GM19397 (cell line): ENCODE measurements at regions not wholly inside any gene's neighbourhood (a gene's known extent, or its start where the extent isn't known, plus 50 kb on each side); places are given as distances from the start of the nearest gene placed in this dataset.
"Not testable (repeated sequence)": the region's sequence is repeated elsewhere in the genome, so short reads cannot be mapped to it uniquely, and the experiment has no call there.

Experiments
- ATAC-seq: cut with Tn5 transposase; IDR thresholded peaks from one replicate; pipeline ENCODE4 v1.9.1; 2021; ENCODE audit warnings: mild to moderate bottlenecking, moderate library complexity; ENCODE audit not compliant: unreplicated experiment

DNA sequence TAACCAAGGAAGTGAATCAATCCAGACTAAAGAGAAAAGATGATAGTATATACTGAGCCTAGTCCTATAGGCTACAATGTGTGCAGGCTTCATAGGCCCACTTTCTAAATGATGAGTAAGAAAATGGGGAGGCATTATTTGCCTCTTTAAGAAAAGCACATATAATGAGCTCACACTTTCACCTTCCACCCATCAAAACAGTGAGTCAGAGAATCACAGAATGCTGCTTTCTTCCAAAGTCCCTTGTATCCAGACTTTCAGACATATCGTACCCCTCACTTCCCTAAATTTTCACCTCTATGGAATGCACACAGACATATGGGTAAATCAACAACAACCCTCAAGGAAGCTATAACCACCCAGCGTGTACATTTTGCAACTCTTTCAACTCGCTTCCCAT is 286.4 kb upstream of the PRKD1 start:
- ATAC-seq = no peak

DNA sequence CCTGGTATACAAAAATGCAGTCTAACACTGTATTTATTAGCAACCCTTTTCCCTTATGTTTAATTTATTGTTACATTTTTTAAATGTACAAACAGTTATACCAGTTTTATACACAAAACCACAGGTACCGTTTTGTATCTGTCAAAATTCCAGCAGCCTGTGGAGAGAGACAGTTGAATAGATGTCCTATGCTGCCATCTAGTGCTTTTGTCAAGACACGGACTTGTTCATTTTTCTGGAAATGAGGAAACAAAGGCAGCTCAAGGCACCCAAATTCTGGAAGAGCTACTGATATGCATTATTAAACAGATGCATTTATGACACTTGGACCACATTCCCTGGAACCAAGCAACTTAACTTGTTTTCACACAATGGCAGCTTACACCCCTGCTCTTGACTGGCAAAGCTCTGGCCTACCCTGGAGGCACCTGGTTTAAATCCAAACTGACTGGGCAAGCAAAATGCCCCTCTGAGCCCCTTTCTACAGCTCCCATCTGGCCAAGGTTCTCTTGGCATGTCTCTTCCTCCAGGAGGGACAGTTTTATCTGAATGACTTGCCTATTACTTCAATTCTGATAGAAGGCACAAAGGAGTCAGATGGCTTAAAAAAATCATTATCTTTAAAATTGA is 286.9 kb upstream of the PRKD1 start:
- no peak for ATAC-seq

DNA sequence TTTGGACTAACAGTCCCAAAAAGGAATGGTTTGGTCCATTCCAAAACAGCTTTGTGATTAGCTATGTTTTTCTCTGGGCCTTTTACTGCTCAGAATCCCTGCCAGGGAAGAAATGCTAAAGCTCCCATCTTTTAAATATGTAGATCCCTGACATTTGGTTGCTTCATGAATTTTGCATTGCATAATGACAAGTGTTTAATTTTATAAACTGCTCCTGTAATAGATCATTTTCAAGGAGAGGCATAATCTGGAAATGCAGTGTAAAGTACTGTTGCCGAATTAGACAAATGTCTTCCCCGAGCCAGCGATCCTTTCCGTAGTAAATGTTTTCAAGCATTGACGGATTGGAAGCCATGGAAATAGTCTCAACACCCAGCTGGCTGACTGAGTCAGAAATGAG is 291.3 kb upstream of the PRKD1 start:
- no peak for ATAC-seq

DNA sequence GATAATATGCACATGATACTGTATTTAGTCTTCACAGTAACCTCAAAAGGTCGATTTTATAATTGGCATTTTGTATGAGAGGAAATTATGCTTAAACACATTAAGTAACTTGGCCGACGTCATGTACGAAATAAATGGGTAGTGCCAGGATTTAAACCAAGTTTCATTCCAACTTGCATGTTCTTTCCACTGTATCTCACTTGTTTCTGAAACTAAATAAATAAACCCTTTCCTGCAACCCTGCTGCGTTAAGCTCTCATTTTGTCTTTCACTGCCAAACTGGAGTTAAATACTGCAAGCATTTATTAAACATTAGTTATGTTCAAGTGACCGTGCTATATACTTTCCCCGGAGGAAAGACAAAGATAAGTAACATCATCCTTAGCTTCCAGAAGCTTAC is 293.9 kb upstream of the PRKD1 start:
- no peak for ATAC-seq

DNA sequence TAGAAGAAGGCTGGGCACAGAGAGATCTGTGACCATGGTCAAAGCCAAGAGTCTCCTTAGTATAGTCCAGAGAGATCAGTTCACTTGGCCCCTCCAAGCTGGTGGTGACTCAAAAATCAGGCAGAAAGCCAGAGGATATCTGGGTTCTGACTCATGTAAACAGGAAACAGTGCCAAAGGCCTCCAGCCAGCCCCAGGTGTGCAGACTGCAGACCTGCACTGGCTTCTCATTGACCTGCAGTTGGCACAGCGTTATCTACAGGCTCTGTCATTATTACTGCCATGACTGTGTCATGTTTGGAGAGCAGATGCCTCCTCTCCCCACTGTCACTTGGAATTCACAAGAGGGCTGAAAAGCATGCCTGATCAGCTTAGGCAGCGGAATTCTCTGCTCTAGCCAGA is 295.7 kb upstream of the PRKD1 start:
- no peak for ATAC-seq

DNA sequence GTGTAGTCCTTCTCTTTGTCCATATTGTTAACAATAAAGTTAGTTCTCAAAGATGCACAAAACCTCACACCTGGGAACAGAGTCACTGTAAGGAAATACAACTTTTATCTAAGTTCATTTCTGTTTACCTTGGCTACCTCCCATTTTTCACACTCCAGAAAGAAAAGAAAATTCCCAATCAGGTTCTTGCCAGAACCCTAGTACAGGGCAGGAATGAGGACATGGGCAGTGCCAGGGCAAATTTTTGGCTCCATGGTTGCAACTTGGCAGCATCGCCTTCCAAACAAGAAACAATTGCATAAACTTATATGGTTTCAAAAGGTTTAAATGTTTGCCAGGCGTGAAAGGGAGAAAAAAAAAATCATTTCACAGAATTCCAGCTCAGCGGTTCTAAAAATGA is 296.3 kb upstream of the PRKD1 start:
- no peak for ATAC-seq

DNA sequence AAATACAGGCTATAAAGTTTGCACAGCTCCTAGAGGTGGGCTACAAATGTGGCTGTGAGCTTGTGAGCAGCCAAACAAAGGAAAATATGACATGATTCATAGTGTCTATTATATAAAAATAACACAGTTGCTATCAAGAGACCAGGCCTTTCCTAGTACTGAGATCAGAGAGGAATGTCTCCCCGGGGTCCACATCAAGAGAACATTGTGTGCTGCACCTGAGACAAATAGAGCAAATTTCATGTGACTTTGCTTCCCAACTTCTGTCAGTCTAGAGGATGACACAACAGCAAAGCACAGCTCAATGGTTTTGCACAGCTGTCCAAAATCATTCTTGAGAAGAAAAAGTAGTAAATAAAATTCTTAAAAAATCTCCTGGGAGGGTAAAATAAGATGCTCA is 297.5 kb upstream of the PRKD1 start:
- no peak for ATAC-seq

DNA sequence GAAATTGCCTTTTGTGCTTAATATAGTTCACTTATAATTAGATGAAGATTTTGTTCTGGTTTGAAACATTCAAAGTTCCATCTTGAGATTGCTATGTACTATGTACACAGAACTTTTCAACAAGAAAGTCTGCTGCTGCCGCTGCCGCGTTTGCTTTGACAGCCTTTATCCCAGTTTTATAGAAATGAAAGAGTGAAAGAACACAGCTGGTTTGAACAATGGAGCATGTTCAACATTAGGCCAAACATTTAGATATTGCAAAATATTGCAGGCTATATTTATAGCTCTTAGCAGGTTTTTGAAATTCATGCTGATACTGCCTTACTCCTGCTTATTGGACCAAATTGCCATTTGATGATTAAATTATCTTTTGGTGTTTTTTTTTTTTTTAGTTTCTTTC is 299.8 kb upstream of the PRKD1 start:
- ATAC-seq = no peak

DNA sequence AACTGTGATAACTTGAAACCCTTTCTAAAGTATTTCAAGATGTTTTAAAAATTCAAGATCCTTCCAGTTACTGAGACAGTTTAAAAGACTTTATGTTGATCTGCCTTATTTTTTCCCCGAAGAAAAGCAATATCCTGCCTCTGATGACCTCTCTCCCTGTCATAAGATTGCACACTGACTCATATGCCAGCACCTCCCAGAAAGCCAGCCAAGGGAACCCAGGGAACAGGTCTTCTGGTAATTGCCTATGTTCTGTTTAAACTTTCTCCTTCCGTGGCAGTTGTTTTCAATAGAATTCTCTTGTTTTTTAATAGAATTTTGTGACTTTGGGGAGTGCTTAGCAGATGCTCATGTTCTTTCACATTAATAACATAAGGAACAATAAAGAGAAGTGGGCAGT is 300.2 kb upstream of the PRKD1 start:
- ATAC-seq = no peak

DNA sequence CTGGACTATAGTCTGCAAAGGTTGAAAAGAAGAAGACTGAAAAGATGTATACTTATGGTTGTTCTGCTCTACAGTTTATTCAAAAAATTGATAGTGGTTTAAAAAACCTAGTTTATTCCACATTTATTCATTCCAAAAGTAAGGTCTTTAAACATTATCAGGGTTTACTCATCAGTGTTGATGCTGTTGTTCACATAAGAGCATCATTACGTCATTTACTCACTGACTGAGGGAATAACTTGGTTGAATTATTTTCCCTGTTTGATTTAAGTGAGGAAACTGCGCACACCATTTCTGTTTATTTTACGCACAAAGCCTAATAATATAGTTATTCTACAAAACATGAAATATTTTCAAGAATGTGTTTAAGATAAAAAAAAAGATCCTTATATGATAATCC is 303.1 kb upstream of the PRKD1 start:
- ATAC-seq = no peak

DNA sequence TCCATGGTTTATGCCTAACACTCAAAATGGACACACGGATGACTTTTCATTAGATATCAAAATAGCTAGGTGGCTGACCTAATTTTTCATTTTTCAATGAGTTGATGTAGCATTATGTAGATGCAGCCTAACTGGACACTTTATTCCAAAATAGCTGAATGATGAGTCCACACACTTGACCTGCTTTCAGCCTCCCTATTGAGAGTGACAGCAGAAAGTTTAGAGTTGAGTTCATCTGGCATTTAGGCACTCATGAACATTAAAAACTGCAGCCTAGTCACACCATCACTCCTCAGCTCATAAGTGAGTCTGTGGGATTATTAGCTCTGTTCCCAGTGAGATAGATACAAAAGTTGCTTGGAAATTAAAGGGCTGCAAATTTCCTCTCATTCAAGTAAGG is 307.3 kb upstream of the PRKD1 start:
- ATAC-seq = no peak

DNA sequence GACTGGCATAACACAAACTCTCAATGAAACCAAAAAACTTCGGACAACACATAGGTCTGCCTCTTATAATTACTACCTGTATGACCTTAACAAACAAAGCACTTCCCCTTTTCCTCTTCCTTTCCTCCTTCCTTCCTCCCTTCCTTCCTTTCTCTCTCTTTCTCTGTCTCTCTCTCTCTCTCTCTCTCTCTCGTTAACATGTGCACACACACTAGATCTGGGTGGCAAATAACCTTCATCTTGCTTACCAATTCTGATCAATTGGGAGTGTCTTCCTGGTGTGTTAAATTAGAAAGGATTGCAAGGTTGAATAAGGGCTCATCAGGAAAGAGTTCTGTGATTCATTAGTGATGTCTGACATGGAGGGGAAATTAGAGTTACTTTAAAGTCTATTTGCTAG is 307.8 kb upstream of the PRKD1 start:
- no peak for ATAC-seq

DNA sequence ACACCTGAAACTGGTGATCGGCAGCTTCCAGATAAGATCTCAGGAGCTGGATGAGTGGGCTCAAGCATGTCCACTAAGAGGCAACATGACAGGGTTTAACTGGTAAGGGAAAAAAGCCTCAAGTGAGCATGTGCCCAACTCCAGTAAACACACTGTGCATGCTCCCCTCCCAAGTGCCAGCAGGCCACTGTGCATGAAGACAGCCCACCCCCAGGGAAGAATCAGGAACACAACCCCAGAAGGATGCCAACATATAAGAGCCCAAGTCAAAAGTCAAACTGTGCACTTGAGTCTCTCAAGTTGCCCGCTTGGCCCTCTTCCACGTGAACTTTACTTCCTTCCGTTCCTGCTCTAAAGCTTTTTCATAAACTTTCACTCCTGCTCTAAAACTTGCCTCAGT is 311.3 kb upstream of the PRKD1 start:
- ATAC-seq = no peak

DNA sequence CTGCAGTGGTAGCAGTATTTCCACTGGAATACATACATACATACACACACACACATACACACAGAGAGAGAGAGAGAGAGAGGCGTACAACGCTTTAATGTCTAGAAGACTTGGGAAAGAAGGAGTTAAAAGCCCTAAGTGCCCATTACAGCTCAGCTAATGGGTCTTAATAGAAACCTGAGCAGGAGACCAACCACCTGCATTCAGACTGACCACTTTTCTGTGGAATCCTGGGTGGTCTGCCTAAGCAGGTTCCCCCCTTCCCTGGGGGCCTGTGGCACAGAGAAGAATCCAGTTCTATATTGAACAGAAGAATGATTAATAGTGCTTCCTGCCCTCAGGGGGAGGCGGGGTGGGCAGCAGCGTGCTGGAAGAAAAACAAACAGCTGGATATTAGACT is 312.4 kb upstream of the PRKD1 start:
- ATAC-seq = no peak

DNA sequence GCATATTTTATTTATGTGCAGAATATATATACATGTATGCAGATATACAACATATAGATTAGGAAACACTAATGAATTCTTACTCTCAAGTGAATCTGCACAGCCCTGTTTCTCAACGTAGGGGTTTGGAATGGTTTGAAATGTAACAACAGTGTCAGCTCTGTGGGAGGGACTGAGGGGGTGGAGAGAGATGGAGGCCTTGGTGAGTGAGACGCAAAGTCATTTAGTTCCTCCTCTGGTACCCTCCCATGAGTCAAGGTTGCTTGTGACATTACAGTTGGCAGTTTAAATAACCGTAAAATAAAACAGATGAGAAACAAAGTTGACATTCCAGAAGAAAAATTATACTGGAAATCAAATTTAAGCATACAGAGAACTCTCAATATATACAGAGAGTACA is 313.0 kb upstream of the PRKD1 start:
- no peak for ATAC-seq

DNA sequence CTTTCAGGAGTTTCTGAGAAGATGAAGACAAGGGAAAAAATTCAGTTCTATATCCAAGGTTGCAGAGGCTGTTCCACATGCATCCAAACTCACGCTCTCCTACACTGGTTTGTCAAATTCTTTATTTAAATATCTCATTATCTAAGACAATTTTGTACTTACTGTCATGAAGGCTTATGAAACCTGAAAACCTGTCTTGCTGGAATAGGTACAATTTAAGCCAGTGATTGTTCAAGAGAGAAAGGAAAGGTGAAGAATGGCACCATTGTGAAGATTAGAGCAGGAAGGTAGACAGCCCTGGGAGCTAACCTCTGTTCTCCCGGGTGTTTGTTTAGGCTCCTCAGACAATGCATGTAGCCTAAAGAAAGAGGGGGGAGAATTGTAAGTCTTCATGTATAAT is 315.1 kb upstream of the PRKD1 start:
- ATAC-seq = no peak

DNA sequence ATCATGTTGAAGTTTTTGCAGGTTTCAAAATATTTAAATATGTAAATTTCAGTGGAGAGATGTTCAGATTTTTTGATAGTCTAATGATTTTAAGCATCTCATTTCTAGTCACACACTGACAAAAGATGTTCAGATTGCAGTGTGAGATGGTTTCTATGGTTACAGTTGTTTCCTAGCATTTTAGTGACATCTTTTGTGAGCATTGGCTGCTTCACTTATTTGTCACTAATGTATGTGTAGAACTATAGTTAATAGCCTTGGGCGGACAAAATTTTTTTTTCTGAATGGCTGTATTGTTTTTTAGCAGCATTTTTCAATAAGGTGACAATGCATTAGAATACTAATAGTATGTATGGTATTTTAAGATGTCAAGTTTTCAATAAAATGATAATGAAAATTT is 315.6 kb upstream of the PRKD1 start:
- ATAC-seq = no peak

DNA sequence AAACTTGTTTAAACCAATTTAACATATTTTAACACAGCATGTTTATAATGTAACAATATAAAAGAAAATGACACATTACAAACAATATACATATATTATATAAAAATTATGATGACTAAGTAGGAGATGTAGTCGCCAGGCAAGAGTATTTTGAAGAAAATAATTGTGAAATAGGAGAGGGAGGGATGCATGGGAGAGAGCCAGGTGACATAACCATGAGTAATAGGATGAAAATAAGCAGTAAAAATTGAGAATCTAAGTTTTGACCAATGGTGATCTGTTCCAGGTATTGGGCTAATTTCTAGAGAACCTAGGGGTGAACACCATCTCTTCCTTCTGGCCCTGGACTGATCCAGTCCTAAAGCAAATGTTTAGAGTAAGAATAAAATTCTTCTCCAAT is 315.2 kb upstream of the G2E3 start:
- no peak for ATAC-seq

DNA sequence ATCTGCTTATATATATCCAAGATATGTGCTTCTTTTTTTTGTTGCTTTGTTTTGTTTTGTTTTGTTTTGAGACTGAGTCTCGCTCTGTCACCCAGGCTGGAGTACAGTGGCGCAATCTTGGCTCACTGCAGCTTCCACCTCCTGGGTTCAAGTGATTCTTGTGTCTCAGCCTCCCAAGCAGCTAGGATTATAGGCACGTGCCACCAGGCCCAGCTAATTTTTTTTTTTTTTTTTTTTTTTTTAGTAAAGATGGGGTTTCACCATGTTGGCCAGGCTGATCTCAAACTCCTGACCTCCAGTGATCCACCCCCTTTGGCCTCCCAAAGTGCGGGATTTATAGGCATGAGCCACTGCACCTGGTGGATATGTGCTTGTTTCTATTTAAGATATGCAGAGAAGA is 314.6 kb upstream of the G2E3 start:
- not testable (repeated sequence) for ATAC-seq

DNA sequence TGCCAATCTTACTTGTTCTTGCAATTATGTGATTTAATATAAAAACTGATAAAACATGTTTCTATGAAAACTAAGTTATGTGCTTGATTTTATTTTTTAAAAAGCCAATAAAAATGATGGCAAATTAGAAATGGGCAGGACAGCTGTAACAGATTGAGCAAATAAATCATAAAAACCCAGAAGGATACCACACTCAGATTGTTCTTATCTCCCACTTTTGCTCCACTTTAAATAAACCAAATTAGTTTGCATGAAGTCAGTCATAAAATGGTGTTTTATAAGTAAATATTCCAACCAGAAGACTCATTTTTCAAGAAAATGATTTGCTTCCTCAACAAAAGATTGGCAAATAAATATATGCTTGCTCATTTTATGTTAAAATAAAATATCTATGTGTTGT is 307.9 kb upstream of the G2E3 start:
- no peak for ATAC-seq

DNA sequence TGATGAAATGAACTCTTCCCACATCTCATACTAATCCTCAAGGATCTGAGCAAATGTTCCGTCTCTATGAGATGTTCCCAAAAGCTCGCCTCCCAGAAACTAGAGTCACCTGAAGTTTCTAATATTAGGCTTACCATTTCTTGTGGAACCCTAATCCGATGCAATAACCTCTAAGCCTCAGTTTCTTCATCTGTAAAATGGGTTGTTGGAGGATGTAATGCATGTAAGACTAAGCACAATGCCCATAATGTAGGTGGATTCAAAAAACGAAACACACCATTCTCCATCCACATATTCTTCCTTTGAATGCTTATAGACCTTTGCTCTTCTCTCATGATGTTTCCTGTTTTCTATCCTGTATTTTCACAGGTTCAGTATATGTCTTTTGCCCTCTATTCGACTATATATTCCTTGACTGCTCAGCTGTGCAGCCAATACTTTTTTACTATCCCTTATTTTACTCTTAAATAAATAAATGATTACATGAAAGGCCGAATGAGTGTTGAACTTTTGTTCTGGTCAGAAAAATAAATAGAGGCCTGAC is 307.3 kb upstream of the G2E3 start:
- ATAC-seq = no peak

DNA sequence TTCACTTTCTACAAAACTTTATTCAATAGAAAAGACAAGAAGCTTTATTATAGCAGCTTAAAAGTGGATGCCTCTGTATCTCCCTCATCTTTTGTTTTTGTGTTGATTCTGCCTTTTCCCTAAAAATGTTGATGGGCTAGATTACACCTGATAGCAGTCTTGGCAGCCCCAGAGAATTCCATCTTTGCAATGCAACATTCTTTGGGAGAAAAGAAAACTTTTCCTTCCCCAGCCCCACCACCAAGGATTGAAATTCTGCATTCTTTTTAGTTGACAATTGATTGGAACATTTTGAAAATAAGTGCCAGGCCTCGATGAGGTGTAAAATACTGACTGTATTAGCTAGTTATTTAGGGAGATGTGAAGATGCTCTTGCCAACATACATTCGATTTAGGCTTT is 306.8 kb upstream of the G2E3 start:
- no peak for ATAC-seq
